Stimulated activated CD4-positive, alpha-beta T cell treated with anti-CD3 and anti-CD28 coated beads, TNF-alpha, amount 100 ng/mL, for 4 hours (primary cell): ENCODE measurements at regions not wholly inside any gene's neighbourhood (a gene's known extent, or its start where the extent isn't known, plus 50 kb on each side); places are given as distances from the start of the nearest gene placed in this dataset.
A peak's percentile ranks its signal among the peaks of the same experiment; 100 is the strongest.
"Not testable (repeated sequence)": the region's sequence is repeated elsewhere in the genome, so short reads cannot be mapped to it uniquely, and the experiment has no call there.

Experiments
- DNase-seq, 3 experiments: peaks; one replicate each; pipeline ENCODE4 v3.0.0-alpha.2; 2020; ENCODE audit warnings: low read depth in 3 of 3

DNA sequence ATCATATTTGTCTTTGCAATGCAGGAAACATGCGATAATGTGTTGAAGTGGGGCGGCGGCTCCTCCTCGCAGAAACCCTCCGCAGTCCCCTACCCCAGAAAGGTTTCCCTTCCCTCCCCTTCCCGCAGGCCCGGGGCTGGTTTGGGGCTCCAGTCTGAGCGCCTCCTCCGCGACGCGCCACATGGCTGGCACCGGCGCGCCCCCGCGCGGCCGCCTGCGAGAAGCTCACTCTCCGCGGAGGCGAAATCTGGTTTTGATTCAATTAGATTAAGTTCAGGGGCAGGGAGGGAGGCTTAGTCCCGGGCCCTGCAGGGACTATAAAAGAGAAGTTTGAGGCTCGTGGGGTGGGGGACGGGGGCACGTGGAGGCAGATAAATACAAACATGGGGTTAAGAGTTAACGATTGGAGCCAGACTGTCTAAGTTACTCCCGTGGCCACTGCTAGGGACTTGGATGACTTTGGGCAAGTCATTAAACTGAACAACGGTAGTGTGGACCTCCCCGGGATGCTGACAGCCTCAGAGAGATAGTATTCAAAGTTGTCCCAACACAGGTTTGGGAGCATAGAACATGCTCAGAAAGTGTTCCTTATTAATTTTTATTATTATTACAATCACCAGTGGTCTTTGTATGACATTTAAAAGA lies 69.4 kb downstream of the MSX2 start:
- DNase-seq, result peak in 2 of 3 experiments; percentile 5 to 8

DNA sequence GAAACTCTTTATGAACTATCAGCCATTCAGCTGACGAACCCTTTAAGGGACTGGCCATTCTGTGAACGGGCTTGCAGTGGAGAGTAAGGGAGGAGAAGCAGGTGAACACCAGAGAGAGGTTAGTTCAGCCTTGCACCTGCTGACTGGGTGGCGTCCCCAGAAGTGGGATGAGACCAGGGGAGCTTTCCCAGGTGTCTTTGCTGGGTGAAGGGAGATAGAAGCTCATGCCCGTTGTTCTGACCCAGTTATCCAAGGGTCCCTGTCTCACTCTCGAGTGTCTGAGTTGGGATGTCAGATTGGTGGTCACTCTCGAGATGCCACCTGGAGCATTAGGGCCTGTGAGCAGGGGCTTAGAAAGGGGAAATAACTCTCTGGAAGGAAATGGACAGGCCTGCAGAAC lies 68.7 kb downstream of the MSX2 start:
- DNase-seq, result no peak

DNA sequence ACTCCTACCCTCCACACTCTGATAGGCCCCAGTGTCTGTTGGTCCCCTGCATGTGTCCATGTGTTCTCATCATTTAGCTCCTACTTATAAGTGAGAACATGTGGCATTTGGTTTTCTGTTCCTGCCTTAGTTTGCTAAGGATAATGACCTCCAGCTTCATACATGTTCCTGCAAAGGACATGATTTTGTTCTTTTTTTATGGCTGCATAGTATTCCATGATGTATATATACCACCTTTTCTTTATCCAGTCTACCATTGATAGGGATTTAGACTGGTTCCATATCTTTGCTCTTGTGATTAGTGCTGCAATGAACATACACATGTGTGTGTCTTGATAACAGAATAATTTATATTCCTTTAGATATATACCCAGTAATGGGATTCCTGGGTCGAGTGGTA lies 67.9 kb downstream of the MSX2 start:
- DNase-seq, result not testable (repeated sequence)

DNA sequence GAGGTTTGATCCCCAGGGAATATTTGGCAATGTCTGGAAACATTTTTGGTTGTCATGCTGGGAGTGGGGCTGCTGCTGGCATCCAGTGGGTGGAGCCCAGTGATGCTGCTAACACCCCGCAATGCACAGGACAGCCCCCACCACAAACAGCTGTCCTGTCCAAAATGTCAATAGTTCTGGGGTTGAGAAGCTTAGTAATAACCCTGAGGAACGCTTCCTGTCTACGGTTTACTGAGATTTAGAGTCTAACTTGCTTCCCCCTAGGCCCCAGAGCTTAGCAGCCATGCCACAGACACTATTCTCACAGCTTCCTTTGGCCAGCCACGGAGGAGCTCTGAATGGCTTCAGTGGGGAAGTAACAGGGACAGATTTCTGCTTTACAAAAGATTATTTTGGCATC lies 66.5 kb downstream of the MSX2 start:
- no peak for DNase-seq

DNA sequence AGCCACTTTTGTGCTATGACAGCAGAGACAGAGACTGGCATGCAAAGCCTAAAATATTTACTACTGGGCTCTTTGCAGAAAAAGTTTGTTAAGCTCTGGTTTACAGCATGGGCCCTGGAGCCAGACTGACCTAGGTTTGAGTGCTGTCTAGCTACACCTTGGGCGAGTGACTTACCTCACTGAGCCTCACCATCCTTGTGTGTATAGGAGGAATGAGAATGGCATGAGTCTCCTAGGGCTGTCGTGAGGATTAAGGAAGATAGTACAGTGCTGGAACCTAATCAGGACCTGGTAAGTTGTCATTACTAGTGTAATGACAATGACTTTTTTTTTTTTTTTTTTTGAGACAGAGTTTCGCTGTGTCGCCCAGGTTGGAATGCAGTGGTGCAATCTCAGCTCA lies 65.2 kb downstream of the MSX2 start:
- no peak for DNase-seq

DNA sequence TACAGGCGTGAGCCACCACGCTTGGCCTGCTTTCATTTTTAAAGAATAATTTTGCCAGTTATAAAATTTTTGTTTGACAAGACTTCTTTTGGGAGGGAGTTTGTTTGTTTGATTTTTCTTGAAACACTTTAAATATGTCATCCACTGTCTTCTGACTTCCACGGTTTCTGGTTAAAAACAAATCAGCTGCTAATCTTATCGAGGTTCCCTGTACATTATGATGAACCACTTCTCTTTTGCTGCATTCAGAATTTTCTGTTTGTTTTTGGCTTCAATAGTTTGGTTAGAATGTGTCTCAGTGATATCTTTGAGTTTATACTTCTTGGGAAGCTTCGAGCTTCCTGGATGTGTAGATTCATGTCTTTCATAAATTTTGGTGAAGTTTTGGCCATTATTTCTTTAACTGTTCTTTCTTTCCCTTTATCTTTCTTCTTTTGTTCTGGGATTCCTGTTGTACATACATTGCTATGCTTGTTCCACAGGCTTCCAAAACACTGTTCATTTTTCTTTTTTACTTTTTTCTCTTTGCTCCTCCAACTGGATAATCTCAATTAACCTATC lies 60.8 kb downstream of the MSX2 start:
- no peak for DNase-seq
